DMS153 treated with DMSO at 0.1 percent for 48 hours (cell line): ENCODE measurements at regions not wholly inside any gene's neighbourhood (a gene's known extent, or its start where the extent isn't known, plus 50 kb on each side); places are given as distances from the start of the nearest gene placed in this dataset.

Experiments
- DNase-seq: peaks from one replicate; lab custom pipeline; 2025; ENCODE audit not compliant: unreplicated experiment; lab: John Stamatoyannopoulos, UW

- no peak for DNase-seq
These were observed 52.2 kb upstream of the C10orf90 start for GRCh38 chr10:126722726-126723125.

GRCh38 chr10:126723226-126723625, 52.7 kb upstream of the C10orf90 start:
- no peak for DNase-seq

DNA sequence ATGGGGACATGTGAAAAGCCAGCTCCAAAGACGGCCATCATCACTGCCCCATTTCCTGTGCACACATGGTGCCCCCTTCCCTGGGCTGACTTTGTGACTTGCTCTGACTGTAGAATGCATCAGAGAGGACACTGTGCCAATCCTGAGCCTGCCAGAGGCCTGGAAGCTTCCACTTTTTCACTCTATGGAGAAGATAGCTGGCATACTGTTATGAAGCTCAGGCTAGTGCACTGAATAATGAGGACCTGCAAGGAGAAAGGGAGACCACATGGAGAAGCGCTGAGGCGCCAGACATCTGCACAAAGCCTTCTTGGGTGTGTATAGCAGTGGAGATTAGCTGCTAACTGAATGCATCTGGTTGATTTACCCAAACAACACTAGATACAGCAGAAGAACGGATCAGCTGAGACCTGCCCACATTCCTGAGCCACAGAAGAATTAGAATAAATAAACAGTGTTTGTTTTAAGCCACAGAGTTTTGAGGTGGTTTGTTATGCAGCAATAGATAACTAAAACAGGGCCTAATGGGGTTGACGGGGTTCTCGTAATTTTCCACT, 58.9 kb upstream of the C10orf90 start:
- DNase-seq = no peak

- DNase-seq = no peak
These were observed 60.5 kb upstream of the C10orf90 start for GRCh38 chr10:126730856-126731609.

GRCh38 chr10:126731610-126731990, 61.1 kb upstream of the C10orf90 start:
- no peak for DNase-seq

DNA sequence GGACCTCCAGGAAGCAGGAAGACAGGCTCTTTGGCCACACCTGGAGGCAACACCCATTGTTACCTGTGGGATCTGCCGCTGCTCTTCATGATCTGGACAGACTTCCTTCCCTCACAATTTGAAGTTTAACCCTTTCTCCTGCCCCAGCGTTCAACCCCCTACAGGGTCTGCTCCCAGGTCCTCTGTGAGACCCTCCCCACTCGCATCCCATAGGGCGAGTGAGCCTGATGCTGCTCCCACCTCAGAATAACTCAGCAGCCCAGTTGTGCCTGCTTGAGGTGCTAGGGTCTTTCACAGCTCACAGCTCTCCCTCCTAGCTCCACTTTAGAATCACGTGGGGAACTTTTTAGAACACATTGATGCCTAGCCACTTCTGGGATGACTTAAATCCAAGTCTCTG, 61.8 kb upstream of the C10orf90 start:
- no peak for DNase-seq

GRCh38 chr10:126732868-126733267, 62.4 kb upstream of the C10orf90 start:
- DNase-seq = no peak

- DNase-seq = no peak
These were observed 63.5 kb upstream of the C10orf90 start for GRCh38 chr10:126734015-126734414.

DNA sequence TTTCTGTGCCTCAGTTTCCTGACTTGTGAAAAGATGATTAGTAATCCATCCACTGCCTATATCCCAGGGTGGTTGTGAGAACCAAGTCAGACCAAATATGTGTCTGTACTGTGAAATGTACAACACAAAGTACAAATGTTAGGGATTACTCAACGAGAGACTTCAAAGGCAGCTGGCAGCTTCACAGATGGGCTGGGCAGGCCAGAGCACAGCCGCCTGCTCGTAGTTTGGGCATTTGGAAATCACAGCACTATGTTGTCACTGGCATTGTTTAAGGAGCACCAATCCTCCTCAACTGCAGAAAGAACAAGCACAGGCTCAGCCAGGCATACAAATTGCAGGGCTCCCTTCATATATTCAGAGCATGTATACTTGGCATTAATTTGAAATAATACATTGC, 64.5 kb upstream of the C10orf90 start:
- DNase-seq = no peak

DNA sequence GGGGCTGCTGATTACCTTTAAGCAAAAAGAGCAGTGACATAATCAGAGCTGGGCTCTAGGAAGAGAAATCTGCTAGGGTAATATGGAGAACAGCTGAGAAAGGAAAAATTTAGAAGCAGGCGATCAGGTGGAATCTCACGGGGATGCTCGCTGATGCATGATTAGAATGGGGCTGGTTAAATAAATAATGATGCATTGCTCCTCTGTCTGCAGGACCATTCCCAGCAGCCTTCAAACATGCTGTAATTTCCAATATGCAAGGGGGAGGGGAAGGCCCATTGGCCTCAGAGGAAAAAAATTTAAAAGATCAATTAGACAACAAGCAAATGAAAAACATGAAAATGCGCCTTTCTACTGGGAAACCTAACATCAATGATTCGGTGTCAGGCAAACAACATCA, 65.6 kb upstream of the C10orf90 start:
- no peak for DNase-seq

DNA sequence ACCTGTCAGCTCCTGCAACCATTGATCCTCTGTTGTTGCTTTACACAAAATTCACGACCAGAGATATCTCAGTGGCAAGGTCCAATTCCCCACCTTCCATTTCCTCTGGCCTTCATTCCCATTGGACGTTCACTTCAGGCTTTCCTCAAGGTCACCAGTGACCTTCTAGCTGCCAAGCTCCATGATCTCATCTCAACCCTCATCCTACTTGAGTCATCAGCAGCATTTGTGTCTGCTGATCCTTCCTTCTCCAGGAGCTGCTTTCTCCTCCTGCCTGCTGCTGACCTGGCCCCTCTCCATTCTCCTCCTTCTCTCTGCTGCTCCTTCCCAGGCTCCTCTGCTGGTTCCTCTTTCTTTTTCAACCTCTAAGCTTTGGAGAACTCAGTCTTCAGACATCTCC, 66.2 kb upstream of the C10orf90 start:
- DNase-seq = no peak

DNA sequence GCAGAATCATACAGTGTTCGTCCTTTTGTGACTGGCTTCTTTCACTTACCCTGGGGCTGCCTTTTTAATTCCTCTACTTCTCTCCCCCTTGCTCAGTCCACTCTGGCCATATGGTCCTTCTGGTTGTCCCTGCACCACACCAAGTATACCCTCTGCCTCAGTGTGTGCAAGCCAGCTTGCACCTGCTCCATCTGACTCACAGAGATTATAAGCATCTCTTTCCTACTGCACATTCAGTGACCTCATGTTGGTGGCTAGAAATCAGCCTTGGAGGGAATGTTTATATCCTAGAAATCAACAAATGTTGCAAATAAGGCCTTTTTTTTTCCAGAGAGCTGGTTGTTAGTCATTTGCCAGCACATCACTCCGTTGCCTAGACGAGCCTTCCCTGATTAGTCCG, 67.5 kb upstream of the C10orf90 start:
- DNase-seq = no peak

- no peak for DNase-seq
These were observed 74.1 kb upstream of the C10orf90 start for GRCh38 chr10:126744571-126744970.

GRCh38 chr10:126749015-126749655, 78.6 kb upstream of the C10orf90 start:
- peak; percentile 29 for DNase-seq

DNA sequence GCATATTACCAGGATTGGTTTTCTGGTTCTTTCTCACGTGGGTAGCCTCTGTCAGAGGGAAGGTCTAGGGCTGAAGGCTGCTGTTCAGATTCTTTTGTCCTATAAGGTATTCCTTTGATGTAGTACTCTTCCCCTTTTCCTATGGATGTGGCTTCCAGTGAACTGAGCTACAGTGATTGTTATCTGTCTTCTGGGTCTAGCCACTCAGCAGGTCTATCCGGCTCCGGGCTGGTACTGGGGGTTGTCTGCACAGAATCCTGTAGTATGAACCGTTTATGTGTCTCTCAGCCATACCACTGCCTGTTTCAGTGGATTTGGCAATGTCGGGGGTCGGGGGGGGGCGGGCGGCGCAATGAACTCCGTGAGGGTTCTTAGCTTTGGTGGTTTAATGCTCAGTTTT, 84.5 kb upstream of the C10orf90 start:
- DNase-seq = no peak

DNA sequence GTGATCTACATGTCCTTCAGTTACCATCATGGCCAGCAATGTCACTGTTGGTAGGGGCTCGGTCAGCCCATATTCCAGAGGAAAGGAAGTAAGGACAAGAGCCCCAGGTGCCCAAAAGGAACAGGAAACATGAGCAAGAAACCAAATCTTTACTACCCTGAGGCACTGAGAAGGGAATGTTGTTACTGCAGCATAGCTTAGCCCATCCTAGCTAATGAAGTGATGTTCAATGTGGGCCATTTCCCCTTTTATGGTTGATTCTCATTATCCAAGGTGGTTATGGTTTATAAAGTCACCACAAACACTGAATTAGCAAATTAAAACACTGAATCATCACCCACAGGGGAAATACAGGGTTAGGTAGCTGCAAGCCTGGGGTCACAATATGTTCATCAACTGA, 88.4 kb upstream of the C10orf90 start:
- no peak for DNase-seq

GRCh38 chr10:126759531-126759930, 89.0 kb upstream of the C10orf90 start:
- DNase-seq = no peak

DNA sequence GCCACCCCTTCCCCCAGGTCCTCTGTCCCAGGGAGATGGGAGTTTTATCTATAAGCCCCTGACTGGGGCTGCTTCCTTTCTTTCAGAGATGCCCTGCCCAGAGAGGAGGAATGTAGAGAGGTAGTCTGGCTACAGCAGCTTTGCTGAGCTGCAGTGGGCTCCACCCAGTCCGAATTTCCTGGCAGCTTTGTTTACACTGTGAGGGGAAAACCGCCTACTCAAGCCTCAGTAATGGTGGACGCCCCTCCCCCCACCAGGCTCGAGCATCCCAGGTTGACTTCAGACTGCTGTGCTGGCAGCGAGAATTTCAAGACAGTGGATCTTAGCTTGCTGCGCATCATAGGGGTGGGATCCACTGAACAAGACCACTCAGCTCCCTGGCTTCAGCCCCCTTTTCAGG, 96.2 kb upstream of the C10orf90 start:
- DNase-seq = peak; percentile 29

GRCh38 chr10:126770809-126771208, 100.3 kb upstream of the C10orf90 start:
- DNase-seq = no peak

DNA sequence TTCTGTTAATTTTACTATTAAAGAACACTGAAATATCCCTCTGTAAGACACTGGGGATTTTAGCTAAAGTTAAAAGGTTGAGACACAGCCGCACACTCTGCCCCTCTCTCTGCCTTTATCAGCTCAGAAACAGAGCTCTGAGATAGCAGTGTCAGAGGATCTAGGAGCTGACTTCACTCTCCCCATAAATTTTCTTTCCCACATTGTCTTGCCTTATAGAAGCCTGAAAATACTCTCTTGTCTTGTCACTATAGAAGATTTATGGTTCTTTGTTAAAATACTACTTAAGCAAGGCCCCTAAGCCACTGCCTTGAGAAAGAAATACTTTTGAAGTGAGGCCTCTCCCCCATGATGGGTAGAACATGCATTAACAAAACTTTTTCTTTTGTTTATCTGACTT, 105.7 kb upstream of the C10orf90 start:
- no peak for DNase-seq

DNA sequence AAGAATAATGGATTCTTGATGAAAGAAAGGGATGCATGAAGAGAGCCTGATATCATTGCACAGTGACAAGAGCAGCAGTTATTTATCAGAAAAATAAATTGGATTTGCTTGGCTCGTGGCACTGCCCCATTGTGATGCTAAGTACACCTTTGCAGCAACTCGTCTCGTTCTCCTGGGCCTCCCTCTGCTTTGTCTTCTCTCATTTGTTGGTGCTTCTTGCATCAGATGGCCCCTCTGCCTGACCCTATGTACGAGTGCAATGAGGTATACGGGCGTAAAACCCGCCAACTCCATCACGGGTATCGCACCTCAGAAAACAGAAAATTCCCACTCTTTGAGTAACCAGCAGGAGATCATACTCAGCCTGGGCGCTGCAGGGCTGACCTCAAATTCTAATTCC, 107.2 kb upstream of the C10orf90 start:
- no peak for DNase-seq

DNA sequence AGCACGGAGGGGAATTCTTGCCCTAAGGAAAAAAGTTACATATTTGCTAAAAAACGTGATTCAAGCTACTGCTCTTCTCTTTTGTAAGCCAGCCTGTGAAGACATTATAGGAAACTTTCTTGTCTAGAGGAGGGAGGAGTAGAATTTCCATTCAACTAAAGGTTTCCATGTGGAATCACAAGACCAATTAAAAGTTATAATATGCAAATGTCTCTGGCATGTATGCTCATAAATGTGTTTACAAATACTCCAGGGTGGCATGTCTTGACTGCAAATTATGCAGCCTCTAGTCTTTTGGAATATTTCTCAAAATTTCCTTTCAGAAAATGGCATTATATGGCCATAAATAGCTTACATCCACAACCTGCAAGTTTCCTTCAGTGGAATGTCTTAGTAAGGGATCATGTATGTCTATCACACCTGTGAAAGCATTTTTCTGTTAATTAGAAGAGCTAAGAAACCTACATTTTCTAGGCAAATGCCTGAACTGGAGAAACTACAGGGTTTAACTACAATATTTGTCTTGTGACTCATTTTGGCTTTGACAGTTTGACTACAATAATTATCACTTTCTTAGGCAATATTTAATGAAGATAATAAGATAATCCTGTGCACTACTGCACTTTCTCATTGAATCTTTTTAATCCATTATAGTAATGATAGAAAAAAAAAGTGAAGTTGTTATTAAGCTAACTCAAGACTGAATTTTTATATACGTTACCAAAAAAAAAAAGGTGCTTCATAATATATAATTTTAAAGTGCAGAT, 111.1 kb upstream of the C10orf90 start:
- no peak for DNase-seq
